GM18907 (cell line): ENCODE measurements at regions not wholly inside any gene's neighbourhood (a gene's known extent, or its start where the extent isn't known, plus 50 kb on each side); places are given as distances from the start of the nearest gene placed in this dataset.

Experiments
- ATAC-seq: cut with Tn5 transposase; IDR thresholded peaks from one replicate; pipeline ENCODE4 v1.9.1; 2021; ENCODE audit warnings: mild to moderate bottlenecking, moderate library complexity; ENCODE audit not compliant: unreplicated experiment

- ATAC-seq, result no peak
Observed at GRCh38 chr1:182198006-182198605, 136.6 kb upstream of the ZNF648 start.

- no peak for ATAC-seq
Observed at GRCh38 chr1:182196897-182197870, 135.7 kb upstream of the ZNF648 start.

- ATAC-seq, result no peak
Observed at GRCh38 chr1:182195733-182196132, 134.2 kb upstream of the ZNF648 start.

- ATAC-seq, result no peak
Observed at GRCh38 chr1:182193908-182194550, 132.5 kb upstream of the ZNF648 start.

- no peak for ATAC-seq
Observed at GRCh38 chr1:182192966-182193365, 131.5 kb upstream of the ZNF648 start.

- no peak for ATAC-seq
Observed at GRCh38 chr1:182192215-182192614, 130.7 kb upstream of the ZNF648 start.

GRCh38 chr1:182191381-182192115, 130.0 kb upstream of the ZNF648 start:
- ATAC-seq, result no peak

- no peak for ATAC-seq
Observed at GRCh38 chr1:182189535-182190066, 128.1 kb upstream of the ZNF648 start.

GRCh38 chr1:182186757-182187146, 125.2 kb upstream of the ZNF648 start:
- no peak for ATAC-seq

GRCh38 chr1:182185842-182186756, 124.6 kb upstream of the ZNF648 start:
- ATAC-seq, result no peak

- no peak for ATAC-seq
Observed at GRCh38 chr1:182185136-182185535, 123.6 kb upstream of the ZNF648 start.

- ATAC-seq, result no peak
Observed at GRCh38 chr1:182183606-182184005, 122.1 kb upstream of the ZNF648 start.

- ATAC-seq, result no peak
Observed at GRCh38 chr1:182182311-182182710, 120.8 kb upstream of the ZNF648 start.

- no peak for ATAC-seq
Observed at GRCh38 chr1:182181167-182181572, 119.7 kb upstream of the ZNF648 start.

GRCh38 chr1:182175361-182175931, 113.9 kb upstream of the ZNF648 start:
- no peak for ATAC-seq

GRCh38 chr1:182174513-182174855, 113.0 kb upstream of the ZNF648 start:
- ATAC-seq, result no peak

- ATAC-seq, result no peak
Observed at GRCh38 chr1:182173808-182174512, 112.4 kb upstream of the ZNF648 start.

GRCh38 chr1:182172699-182173098, 111.2 kb upstream of the ZNF648 start:
- no peak for ATAC-seq
